Calu3 (cell line): ENCODE measurements at regions not wholly inside any gene's neighbourhood (a gene's known extent, or its start where the extent isn't known, plus 50 kb on each side); places are given as distances from the start of the nearest gene placed in this dataset.

Experiments
- BruUV-seq: library from RNA; stranded (reverse); fragments of 400-500 nt; replicated peaks from 2 replicates; lab custom pipeline; 2021; lab: Mats Ljungman, UMichigan
- CTCF ChIA-PET: fragments of 300-600 bp; sonication (Branson Sonifier 250); formaldehyde crosslinking; loops from one replicate; lab custom pipeline; 2022; ENCODE audit warnings: antibody characterized with exemption; lab: Charles Lee
- DNase-seq: peaks from one replicate; pipeline ENCODE4 v3.0.0; 2022
- H3K27ac Mint-ChIP-seq: one replicate; pipeline ENCODE4 v1.8.0; 2022; ENCODE audit warnings: mixed read lengths; ENCODE audit not compliant: unreplicated experiment
- H3K27me3 Mint-ChIP-seq: one replicate; pipeline ENCODE4 v1.8.0; 2022; ENCODE audit warnings: mixed read lengths; ENCODE audit not compliant: unreplicated experiment
- H3K36me3 Mint-ChIP-seq: one replicate; pipeline ENCODE4 v1.8.0; 2022; ENCODE audit warnings: mild to moderate bottlenecking, moderate library complexity, mixed read lengths; ENCODE audit not compliant: insufficient read depth, unreplicated experiment
- H3K4me1 Mint-ChIP-seq: one replicate; pipeline ENCODE4 v1.8.0; 2022; ENCODE audit warnings: mild to moderate bottlenecking, low read depth, mixed read lengths; ENCODE audit not compliant: unreplicated experiment
- H3K4me3 Mint-ChIP-seq: one replicate; pipeline ENCODE4 v1.8.0; 2022; ENCODE audit warnings: mild to moderate bottlenecking, low read depth, moderate library complexity, mixed read lengths; ENCODE audit not compliant: unreplicated experiment
- H3K9me3 Mint-ChIP-seq: one replicate; pipeline ENCODE4 v1.8.0; 2022; ENCODE audit warnings: low read depth, mixed read lengths; ENCODE audit not compliant: unreplicated experiment
- intact Hi-C: fragments of 100-400 bp; cut with micrococcal nuclease; formaldehyde crosslinking; loops from one replicate; pipeline ENCODE4 v1.10.0; 2022; ENCODE audit not compliant: unreplicated experiment
- TF ChIP-seq, protein P1 (sequence below): fragments of 200-600 bp; IDR thresholded peaks from one replicate; pipeline ENCODE4 v1.8.0; 2022; ENCODE audit warnings: antibody characterized with exemption; ENCODE audit not compliant: unreplicated experiment

DNA sequence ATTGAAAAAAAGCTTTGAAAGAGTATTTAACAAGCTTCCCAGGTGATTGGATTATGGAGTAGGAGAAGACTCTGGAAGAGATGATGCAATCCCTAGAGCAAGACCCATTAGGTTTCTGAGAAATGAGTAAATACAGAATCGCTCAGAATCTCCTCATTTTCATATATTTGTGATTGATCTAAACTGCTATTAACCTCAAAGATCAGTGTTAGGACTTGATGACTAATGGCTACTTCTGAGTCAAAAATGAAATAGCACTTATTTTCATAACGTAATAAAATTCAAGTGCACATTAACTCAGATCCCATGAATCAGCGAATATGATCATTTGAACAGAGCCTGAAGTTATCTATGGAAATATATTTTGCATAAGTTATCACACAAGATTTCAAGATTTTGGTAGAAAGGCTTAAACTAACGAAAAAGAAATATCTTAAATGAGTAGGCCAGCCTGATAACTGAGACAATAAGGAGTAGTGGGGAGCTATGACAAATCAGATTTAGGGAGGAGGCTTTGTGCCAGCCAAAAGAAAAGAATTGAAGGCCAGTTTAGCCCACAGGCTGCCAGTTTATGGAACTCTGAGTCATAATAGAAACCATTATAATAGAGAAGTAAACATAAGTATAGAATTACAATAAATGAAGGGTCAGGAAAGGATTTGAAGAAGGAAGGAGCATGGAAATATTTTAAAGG is 106.7 kb upstream of the OSMR start:
- CTCF ChIA-PET: no interaction called here
- Mint-ChIP-seq H3K9me3 (peaks cover 2% of the 10 kb centered on the region), H3K36me3 (no peaks in the 10 kb centered on the region), H3K4me1 (no peaks in the 10 kb centered on the region), H3K27me3 (peaks cover 36% of the 10 kb centered on the region), H3K27ac (no peak overlapping the region), H3K4me3 (no peak overlapping the region)
- intact Hi-C loops: no loop called here
- BruUV-seq: no TSS peak
- no peak for DNase-seq
- TF ChIP-seq, protein P1, sequence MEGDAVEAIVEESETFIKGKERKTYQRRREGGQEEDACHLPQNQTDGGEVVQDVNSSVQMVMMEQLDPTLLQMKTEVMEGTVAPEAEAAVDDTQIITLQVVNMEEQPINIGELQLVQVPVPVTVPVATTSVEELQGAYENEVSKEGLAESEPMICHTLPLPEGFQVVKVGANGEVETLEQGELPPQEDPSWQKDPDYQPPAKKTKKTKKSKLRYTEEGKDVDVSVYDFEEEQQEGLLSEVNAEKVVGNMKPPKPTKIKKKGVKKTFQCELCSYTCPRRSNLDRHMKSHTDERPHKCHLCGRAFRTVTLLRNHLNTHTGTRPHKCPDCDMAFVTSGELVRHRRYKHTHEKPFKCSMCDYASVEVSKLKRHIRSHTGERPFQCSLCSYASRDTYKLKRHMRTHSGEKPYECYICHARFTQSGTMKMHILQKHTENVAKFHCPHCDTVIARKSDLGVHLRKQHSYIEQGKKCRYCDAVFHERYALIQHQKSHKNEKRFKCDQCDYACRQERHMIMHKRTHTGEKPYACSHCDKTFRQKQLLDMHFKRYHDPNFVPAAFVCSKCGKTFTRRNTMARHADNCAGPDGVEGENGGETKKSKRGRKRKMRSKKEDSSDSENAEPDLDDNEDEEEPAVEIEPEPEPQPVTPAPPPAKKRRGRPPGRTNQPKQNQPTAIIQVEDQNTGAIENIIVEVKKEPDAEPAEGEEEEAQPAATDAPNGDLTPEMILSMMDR: no peak

DNA sequence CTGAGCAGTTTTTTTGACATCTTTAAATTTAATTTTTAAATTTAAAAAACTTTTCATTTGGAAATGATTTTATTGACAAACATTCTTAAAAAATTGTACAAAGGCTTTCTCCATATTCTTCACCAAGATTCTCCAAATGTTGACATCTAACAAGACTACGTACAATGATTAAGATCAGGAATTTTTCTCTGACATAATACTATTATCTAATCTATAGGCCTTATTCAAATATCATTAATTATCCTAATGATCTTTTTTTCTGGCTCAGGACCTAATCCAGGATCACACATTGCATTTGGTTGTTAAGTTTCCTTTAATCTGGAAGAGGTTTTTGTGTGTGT is 106.1 kb upstream of the OSMR start:
- Mint-ChIP-seq H3K9me3 (peaks cover 2% of the 10 kb centered on the region), H3K27me3 (peaks cover 31% of the 10 kb centered on the region), H3K36me3 (no peaks in the 10 kb centered on the region), H3K27ac (no peak overlapping the region), H3K4me1 (no peaks in the 10 kb centered on the region), H3K4me3 (no peak overlapping the region)
- CTCF ChIA-PET: no interaction called here
- no TSS peak for BruUV-seq
- TF ChIP-seq, protein P1: no peak
- no peak for DNase-seq
- intact Hi-C loops: no loop called here

GRCh38 chr5:38742821-38743220 is 103.0 kb upstream of the OSMR start:
- H3K27me3 Mint-ChIP-seq: peaks cover 21% of the 10 kb centered on the region
- DNase-seq: no peak
- TF ChIP-seq, protein P1: no peak
- no peaks in the 10 kb centered on the region for H3K36me3 Mint-ChIP-seq
- intact Hi-C loops: no loop called here
- no peak overlapping the region for H3K27ac Mint-ChIP-seq
- CTCF ChIA-PET: no interaction called here
- H3K4me3 Mint-ChIP-seq: no peak overlapping the region
- H3K4me1 Mint-ChIP-seq: no peaks in the 10 kb centered on the region
- H3K9me3 Mint-ChIP-seq: peaks cover 2% of the 10 kb centered on the region
- no TSS peak for BruUV-seq

DNA sequence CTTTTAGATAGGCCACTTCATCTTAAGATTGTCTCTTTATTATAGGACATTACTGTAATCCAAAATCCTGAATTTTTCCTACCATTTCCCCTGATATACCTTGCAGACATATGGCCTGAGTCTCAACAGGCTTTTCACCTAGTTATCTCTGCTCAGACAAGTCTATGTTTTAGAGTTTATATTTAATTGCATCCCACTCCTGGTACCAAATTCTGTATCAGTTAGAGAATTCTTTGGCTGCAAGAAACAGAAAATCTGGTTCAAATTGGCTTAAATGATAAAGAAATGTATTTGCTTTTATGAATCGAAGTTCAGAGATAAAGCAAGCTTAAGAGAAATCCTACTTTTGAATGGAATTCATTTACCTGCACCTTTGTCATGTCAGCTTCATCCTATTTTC is 102.2 kb upstream of the OSMR start:
- H3K27ac Mint-ChIP-seq: no peak overlapping the region
- H3K27me3 Mint-ChIP-seq: peaks cover 22% of the 10 kb centered on the region
- CTCF ChIA-PET: interaction anchor here (0.6 kb wide), 1 partner anchor 505 kb away, joined by 3 read pairs; no protein-coding TSS in a partner anchor
- no peak overlapping the region for H3K4me3 Mint-ChIP-seq
- no TSS peak for BruUV-seq
- TF ChIP-seq, protein P1: no peak
- DNase-seq: no peak
- intact Hi-C loops: no loop called here
- peaks cover 2% of the 10 kb centered on the region for H3K9me3 Mint-ChIP-seq
- no peaks in the 10 kb centered on the region for H3K4me1 Mint-ChIP-seq
- H3K36me3 Mint-ChIP-seq: no peaks in the 10 kb centered on the region
